GM12892 (cell line): ENCODE measurements at regions not wholly inside any gene's neighbourhood (a gene's known extent, or its start where the extent isn't known, plus 50 kb on each side); places are given as distances from the start of the nearest gene placed in this dataset.
"Not testable (repeated sequence)": the region's sequence is repeated elsewhere in the genome, so short reads cannot be mapped to it uniquely, and the experiment has no call there.

ENCODE experiments used
- POLR2A ChIP-seq: IDR thresholded peaks from 2 replicates; pipeline ENCODE4 v1.6.1; 2011; ENCODE audit warnings: low read depth, low read length, control low read depth
- POLR2AphosphoS5 ChIP-seq: IDR thresholded peaks from 2 replicates; pipeline ENCODE4 v1.6.1; 2011; ENCODE audit warnings: low read depth, low read length, control low read depth
- TAF1 ChIP-seq: IDR thresholded peaks from 2 replicates; pipeline ENCODE4 v1.6.1; 2011; ENCODE audit warnings: low read depth, mild to moderate bottlenecking, control low read depth, low read length, borderline replicate concordance

- not testable (repeated sequence) for TF ChIP-seq POLR2AphosphoS5, TAF1, POLR2A
These were observed 175.3 kb upstream of the ACO1 start for GRCh38 chr9:32209164-32209563.
